ENCODE measurements at regions not wholly inside any gene's neighbourhood (a gene's known extent, or its start where the extent isn't known, plus 50 kb on each side); places are given as distances from the start of the nearest gene placed in this dataset.

- DNase-seq: no peak
Measured at GRCh38 chr13:40232311-40233040, 434.0 kb downstream of the FOXO1 start.

- DNase-seq: no peak
Measured at GRCh38 chr13:40233731-40234195, 432.7 kb downstream of the FOXO1 start.

GRCh38 chr13:40235160-40235796, 431.2 kb downstream of the FOXO1 start:
- peak; percentile 47 for DNase-seq

- no peak for DNase-seq
Measured at GRCh38 chr13:40236566-40237168, 429.8 kb downstream of the FOXO1 start.

- no peak for DNase-seq
Measured at GRCh38 chr13:40238761-40239160, 427.7 kb downstream of the FOXO1 start.

GRCh38 chr13:40240293-40240692, 426.1 kb downstream of the FOXO1 start:
- DNase-seq: no peak

GRCh38 chr13:40241125-40241798, 425.2 kb downstream of the FOXO1 start:
- DNase-seq: no peak

- no peak for DNase-seq
Measured at GRCh38 chr13:40243047-40243446, 423.4 kb downstream of the FOXO1 start.

- no peak for DNase-seq
Measured at GRCh38 chr13:40243982-40244381, 422.5 kb downstream of the FOXO1 start.

- DNase-seq: no peak
Measured at GRCh38 chr13:40245567-40245966, 420.9 kb downstream of the FOXO1 start.

GRCh38 chr13:40247845-40248244, 418.6 kb downstream of the FOXO1 start:
- DNase-seq: no peak

GRCh38 chr13:40251343-40252032, 415.0 kb downstream of the FOXO1 start:
- DNase-seq: peak; percentile 20

- no peak for DNase-seq
Measured at GRCh38 chr13:40252241-40252640, 414.2 kb downstream of the FOXO1 start.

GRCh38 chr13:40252676-40253075, 413.8 kb downstream of the FOXO1 start:
- DNase-seq: no peak

GRCh38 chr13:40254394-40254793, 412.0 kb downstream of the FOXO1 start:
- no peak for DNase-seq

GRCh38 chr13:40255551-40255950, 410.9 kb downstream of the FOXO1 start:
- no peak for DNase-seq

GRCh38 chr13:40259899-40260298, 406.5 kb downstream of the FOXO1 start:
- no peak for DNase-seq

- DNase-seq: no peak
Measured at GRCh38 chr13:40261336-40261735, 405.1 kb downstream of the FOXO1 start.

GRCh38 chr13:40261947-40262346, 404.5 kb downstream of the FOXO1 start:
- no peak for DNase-seq

GRCh38 chr13:40269086-40269485, 397.4 kb downstream of the FOXO1 start:
- no peak for DNase-seq

GRCh38 chr13:40270726-40271125, 395.7 kb downstream of the FOXO1 start:
- no peak for DNase-seq

GRCh38 chr13:40271271-40271885, 395.1 kb downstream of the FOXO1 start:
- no peak for DNase-seq
